ENCODE measurements at regions not wholly inside any gene's neighbourhood (a gene's known extent, or its start where the extent isn't known, plus 50 kb on each side); places are given as distances from the start of the nearest gene placed in this dataset.

GRCh38 chr9:115522912-115523311 is 405.0 kb upstream of the TNC start:
- TF ChIP-seq, protein P1, sequence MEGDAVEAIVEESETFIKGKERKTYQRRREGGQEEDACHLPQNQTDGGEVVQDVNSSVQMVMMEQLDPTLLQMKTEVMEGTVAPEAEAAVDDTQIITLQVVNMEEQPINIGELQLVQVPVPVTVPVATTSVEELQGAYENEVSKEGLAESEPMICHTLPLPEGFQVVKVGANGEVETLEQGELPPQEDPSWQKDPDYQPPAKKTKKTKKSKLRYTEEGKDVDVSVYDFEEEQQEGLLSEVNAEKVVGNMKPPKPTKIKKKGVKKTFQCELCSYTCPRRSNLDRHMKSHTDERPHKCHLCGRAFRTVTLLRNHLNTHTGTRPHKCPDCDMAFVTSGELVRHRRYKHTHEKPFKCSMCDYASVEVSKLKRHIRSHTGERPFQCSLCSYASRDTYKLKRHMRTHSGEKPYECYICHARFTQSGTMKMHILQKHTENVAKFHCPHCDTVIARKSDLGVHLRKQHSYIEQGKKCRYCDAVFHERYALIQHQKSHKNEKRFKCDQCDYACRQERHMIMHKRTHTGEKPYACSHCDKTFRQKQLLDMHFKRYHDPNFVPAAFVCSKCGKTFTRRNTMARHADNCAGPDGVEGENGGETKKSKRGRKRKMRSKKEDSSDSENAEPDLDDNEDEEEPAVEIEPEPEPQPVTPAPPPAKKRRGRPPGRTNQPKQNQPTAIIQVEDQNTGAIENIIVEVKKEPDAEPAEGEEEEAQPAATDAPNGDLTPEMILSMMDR (IDR thresholded peaks at IDR 0.05; ENCODE audit: borderline replicate concordance, extremely low read depth, low read length, poor library complexity, severe bottlenecking), result no peak
- no peak for TF ChIP-seq EZH2 (IDR thresholded peaks at IDR 0.05; ENCODE audit: borderline replicate concordance, low read depth, low read length, severe bottlenecking)

Measured in DND-41 (cell line).